Esophagus (tissue), 2 donors: ENCODE measurements at regions not wholly inside any gene's neighbourhood (a gene's known extent, or its start where the extent isn't known, plus 50 kb on each side); places are given as distances from the start of the nearest gene placed in this dataset.
"Not testable (repeated sequence)": the region's sequence is repeated elsewhere in the genome, so short reads cannot be mapped to it uniquely, and the experiment has no call there.

Experiments
- H3K27ac ChIP-seq, 2 donors: one replicate each; pipeline ENCODE4 v1.5.1; 2013; ENCODE audit warnings: low read depth in 2 of 2, mild to moderate bottlenecking in 2 of 2, inconsistent platforms in 1 of 2, low read length in 1 of 2, moderate library complexity in 1 of 2
- H3K27me3 ChIP-seq, 2 donors: one replicate each; pipeline ENCODE4 v1.6.1; 2013; ENCODE audit warnings: low read length in 2 of 2, control low read depth in 1 of 2, mild to moderate bottlenecking in 1 of 2; ENCODE audit not compliant: insufficient read depth in 2 of 2, control insufficient read depth in 1 of 2
- H3K36me3 ChIP-seq, 2 donors: one replicate each; pipeline ENCODE4 v1.6.1; 2013; ENCODE audit warnings: low read length in 1 of 2; ENCODE audit not compliant: control insufficient read depth in 2 of 2, insufficient read depth in 2 of 2
- H3K4me1 ChIP-seq, 2 donors: one replicate each; pipeline ENCODE4 v1.6.1; 2013; ENCODE audit warnings: low read length in 1 of 2; ENCODE audit not compliant: control insufficient read depth in 2 of 2, insufficient read depth in 2 of 2
- H3K4me3 ChIP-seq, 2 donors: one replicate each; pipeline ENCODE4 v1.5.1; 2013; ENCODE audit warnings: low read length in 2 of 2, mild to moderate bottlenecking in 2 of 2, low read depth in 1 of 2, moderate library complexity in 1 of 2
- H3K9me3 ChIP-seq, 2 donors: one replicate each; pipeline ENCODE4 v1.6.1; 2013; ENCODE audit warnings: mild to moderate bottlenecking in 2 of 2, low read depth in 1 of 2, low read length in 1 of 2, moderate library complexity in 1 of 2; ENCODE audit not compliant: control insufficient read depth in 2 of 2, insufficient read depth in 1 of 2
- WGBS, 2 donors: extraction: QIAGEN DNeasy Blood & Tissue Kit; methylation state at CpG; one replicate each; pipeline ENCODE4 v1.1.7; 2013; 5-methylcytosine and 5-hydroxymethylcytosine counted together
- donor health status: healthy with polysubstance abuse.
- donor health status: Bipolar disorder and iron deficiency.

GRCh38 chr9:113678119-113678858 is 197.8 kb upstream of the ZNF618 start:
- no peak overlapping the region for H3K27ac ChIP-seq
- no peaks in the 10 kb centered on the region for H3K9me3 ChIP-seq
- WGBS, 2 donors = 75 to 78% methylated on average over 3 of the region's 3 CpGs
- no peaks in the 10 kb centered on the region for H3K4me1 ChIP-seq
- no peak overlapping the region for H3K4me3 ChIP-seq
- no peaks in the 10 kb centered on the region for H3K27me3 ChIP-seq
- H3K36me3 ChIP-seq = no peaks in the 10 kb centered on the region

DNA sequence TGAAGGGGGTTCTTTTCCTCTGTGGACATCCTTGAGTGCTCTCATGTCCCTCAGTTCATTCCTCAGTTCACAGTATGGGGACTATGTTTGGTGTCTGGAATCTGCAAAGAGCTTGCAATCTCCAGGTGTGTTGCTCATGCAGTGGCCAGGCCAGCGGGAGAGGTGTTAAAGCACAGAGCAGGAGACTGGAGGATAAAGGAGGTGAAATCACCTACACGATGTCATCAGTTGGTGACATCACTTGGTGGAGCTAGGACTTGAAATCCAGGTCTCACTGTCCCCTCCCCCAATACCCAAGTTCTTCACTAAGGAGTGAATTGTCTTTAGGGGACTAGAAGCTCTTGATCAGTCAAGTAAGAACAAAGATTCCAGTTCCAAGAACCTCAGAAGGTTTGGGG is 197.3 kb upstream of the ZNF618 start:
- Histone ChIP-seq H3K27me3 (no peaks in the 10 kb centered on the region), H3K9me3 (no peaks in the 10 kb centered on the region), H3K36me3 (no peaks in the 10 kb centered on the region), H3K4me1 (no peaks in the 10 kb centered on the region), H3K4me3 (no peak overlapping the region), H3K27ac (no peak overlapping the region)
- WGBS, 2 donors = 76 to 82% methylated on average over 2 of the region's 2 CpGs

DNA sequence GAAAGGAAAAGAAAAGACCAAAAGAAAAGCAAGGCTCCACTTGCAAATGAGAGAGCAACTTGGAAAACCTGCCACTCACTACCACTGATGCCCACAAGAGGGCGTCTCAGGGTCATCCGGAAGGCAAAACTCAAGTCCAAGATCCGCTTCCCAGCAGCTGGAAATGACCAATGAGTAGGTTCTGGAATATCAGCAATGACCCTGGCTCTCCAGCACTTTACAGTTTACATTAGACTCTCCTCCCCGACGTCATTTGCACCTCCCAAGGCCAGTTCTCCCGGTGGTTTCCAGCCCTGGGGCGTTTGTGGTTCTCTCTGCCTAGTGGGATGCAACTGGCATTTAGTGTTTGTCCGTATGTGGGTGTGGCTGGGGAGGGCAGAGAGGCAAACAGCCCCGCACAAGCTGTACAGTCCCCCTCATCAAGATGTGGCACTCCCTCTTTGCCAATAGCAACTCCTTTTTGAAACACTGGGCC is 193.8 kb upstream of the ZNF618 start:
- WGBS, 2 donors = 10 to 11% methylated on average over 9 of the region's 9 CpGs
- no peaks in the 10 kb centered on the region for H3K9me3 ChIP-seq
- no peak overlapping the region for H3K4me3 ChIP-seq
- no peaks in the 10 kb centered on the region for H3K4me1 ChIP-seq
- no peak overlapping the region for H3K27ac ChIP-seq
- H3K36me3 ChIP-seq = no peaks in the 10 kb centered on the region
- no peaks in the 10 kb centered on the region for H3K27me3 ChIP-seq

DNA sequence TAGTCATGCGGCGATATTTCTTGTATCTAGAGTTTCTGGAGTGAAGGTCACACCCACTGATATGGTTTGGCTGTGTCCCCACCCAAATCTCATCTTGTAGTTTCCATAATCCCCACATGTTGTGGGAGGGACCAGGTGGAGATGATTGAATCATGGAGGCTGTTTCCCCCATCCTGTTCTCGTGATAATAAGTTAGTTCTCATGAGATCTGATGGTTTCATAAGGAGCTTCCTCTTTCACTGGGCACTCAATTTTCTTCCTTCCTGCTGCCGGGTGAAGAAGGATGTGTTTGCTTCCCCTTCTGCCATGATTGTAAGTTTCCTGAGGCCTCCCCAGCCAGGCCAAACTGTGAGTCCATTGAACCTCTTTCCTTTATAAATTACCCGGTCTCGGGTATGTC is 190.5 kb upstream of the ZNF618 start:
- H3K4me1 ChIP-seq, H3K27ac ChIP-seq, H3K27me3 ChIP-seq, H3K36me3 ChIP-seq, H3K4me3 ChIP-seq, H3K9me3 ChIP-seq: not testable (repeated sequence)
- WGBS, 2 donors = 79 to 81% methylated on average over 6 of the region's 6 CpGs

- H3K9me3 ChIP-seq = no peaks in the 10 kb centered on the region
- WGBS, 2 donors = 35 to 36% methylated on average over 4 of the region's 4 CpGs
- no peak overlapping the region for H3K4me3 ChIP-seq
- H3K27ac ChIP-seq = no peak overlapping the region
- H3K4me1 ChIP-seq = peaks cover 2 to 4% of the 10 kb centered on the region in 2 donors
- no peaks in the 10 kb centered on the region for H3K27me3 ChIP-seq
- no peaks in the 10 kb centered on the region for H3K36me3 ChIP-seq
These were observed 188.9 kb upstream of the ZNF618 start for GRCh38 chr9:113687107-113687679.

GRCh38 chr9:113687680-113688371 is 188.3 kb upstream of the ZNF618 start:
- Histone ChIP-seq H3K4me3 (no peak overlapping the region), H3K27ac (no peak overlapping the region), H3K9me3 (no peaks in the 10 kb centered on the region), H3K27me3 (no peaks in the 10 kb centered on the region), H3K36me3 (no peaks in the 10 kb centered on the region), H3K4me1 (peaks cover 2 to 4% of the 10 kb centered on the region in 2 donors)
- WGBS, 2 donors = 9 to 24% methylated on average over 40 of the region's 40 CpGs

DNA sequence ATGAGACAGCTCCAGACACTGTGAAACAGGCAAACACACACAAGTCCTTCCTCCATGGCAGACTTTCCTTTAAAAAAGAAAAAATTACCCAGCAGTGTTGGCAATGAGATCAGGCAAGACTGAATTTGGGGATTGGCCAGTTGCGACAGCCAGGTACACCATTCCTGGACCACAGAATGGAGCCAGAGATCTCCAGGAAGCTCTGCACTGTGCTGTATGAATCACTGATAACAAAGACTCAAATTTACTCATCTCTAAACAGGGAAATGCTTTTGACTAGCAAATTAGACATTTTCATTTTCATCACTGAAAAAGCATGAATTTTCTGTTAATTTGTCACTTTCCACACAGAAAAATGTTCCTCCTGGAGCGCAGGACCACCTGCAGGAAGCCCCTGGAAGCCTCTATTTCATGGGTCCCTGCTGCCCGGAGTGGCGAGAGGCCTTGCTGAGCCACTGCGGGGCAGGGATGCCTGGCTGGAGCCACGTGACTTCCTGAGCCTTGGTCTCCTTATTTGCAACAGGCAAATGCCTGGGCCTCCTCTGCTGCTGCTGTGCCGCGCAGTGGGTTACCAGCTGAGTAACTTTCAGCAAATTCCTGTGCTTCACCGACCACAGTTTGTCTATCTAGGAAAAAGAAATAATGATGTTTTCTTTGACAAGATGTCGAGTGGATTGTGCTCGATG is 185.9 kb upstream of the ZNF618 start:
- Histone ChIP-seq H3K4me1 (peaks cover 2 to 4% of the 10 kb centered on the region in 2 donors), H3K27me3 (no peaks in the 10 kb centered on the region)
- 73 to 78% methylated on average over 11 of the region's 11 CpGs for WGBS, 2 donors

DNA sequence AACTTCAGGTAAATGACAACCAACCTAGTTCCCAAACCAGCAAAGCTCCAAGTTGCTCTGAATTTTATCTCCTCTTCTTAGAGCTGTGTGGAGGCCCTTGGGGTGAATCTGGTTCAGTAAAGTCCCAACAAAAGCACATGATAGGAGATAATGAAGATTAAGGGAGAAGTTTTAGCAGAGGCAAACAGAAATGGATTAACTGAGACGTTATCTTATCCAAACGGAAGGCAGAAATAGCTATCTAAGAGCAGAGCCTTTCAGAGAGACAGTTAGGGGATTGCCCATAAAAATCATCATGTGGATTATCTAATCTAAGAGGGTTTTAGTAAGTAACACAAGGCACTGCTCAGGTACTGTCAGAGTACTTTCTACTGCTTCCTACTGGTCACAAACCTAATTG is 183.9 kb upstream of the ZNF618 start:
- no peaks in the 10 kb centered on the region for H3K36me3 ChIP-seq
- no peak overlapping the region for H3K4me3 ChIP-seq
- WGBS, 2 donors = 69 to 86% methylated on average over 2 of the region's 2 CpGs
- H3K27ac ChIP-seq = no peak overlapping the region
- peaks cover 0 to 4% of the 10 kb centered on the region in 2 donors for H3K9me3 ChIP-seq
- no peaks in the 10 kb centered on the region for H3K27me3 ChIP-seq
- peaks cover 2 to 4% of the 10 kb centered on the region in 2 donors for H3K4me1 ChIP-seq

More for the DNA sequence above, 185.9 kb upstream of the ZNF618 start:
- Histone ChIP-seq H3K36me3 (no peaks in the 10 kb centered on the region), H3K27ac (no peak overlapping the region), H3K4me3 (no peak overlapping the region), H3K9me3 (no peaks in the 10 kb centered on the region)

GRCh38 chr9:113694912-113695311 is 181.2 kb upstream of the ZNF618 start:
- no peak overlapping the region for H3K4me3 ChIP-seq
- H3K27me3 ChIP-seq = no peaks in the 10 kb centered on the region
- H3K4me1 ChIP-seq = no peaks in the 10 kb centered on the region
- H3K9me3 ChIP-seq = peaks cover 0 to 7% of the 10 kb centered on the region in 2 donors
- no peak overlapping the region for H3K27ac ChIP-seq
- no peaks in the 10 kb centered on the region for H3K36me3 ChIP-seq
- WGBS, 2 donors = 76 to 82% methylated on average over 4 of the region's 4 CpGs
